Peyer's patch (tissue), 4 donors: ENCODE measurements at regions not wholly inside any gene's neighbourhood (a gene's known extent, or its start where the extent isn't known, plus 50 kb on each side); places are given as distances from the start of the nearest gene placed in this dataset.

Experiments
- DNase-seq, 3 donors: peaks; one replicate each; pipeline ENCODE4 v3.0.0-alpha.2; 2017 to 2019
- H3K27ac ChIP-seq, 4 donors: fragments of 200-600 bp; sonication (generic); one replicate each; pipeline ENCODE4 v1.5.1; 2016 to 2019
- H3K27me3 ChIP-seq, 2 donors: fragments of 200-600 bp; sonication (generic); one replicate each; pipeline ENCODE4 v1.5.1; 2019
- H3K36me3 ChIP-seq, 3 donors: fragments of 200-600 bp; sonication (generic); one replicate each; pipeline ENCODE4 v1.5.1; 2016 to 2019
- H3K4me1 ChIP-seq, 4 donors: fragments of 200-600 bp; sonication (generic); one replicate each; pipeline ENCODE4 v1.5.1; 2016 to 2019
- H3K4me3 ChIP-seq, 4 donors: fragments of 200-600 bp; sonication (generic); 1 replicate in 3 of 4; 2 replicates in 1 of 4; pipeline ENCODE4 v1.5.1; 2016 to 2019; ENCODE audit warnings: mild to moderate bottlenecking in 1 of 4
- H3K9me3 ChIP-seq, 4 donors: fragments of 200-600 bp; sonication (generic); one replicate each; pipeline ENCODE4 v1.5.1; 2016 to 2019; ENCODE audit warnings: mild to moderate bottlenecking in 1 of 4
- POLR2A ChIP-seq, 2 donors: fragments of 450-650 bp; IDR thresholded peaks; one replicate each; pipeline ENCODE4 v1.5.1; 2017; ENCODE audit warnings: antibody characterized with exemption in 2 of 2, mild to moderate bottlenecking in 2 of 2, moderate library complexity in 2 of 2
- TF ChIP-seq, protein P1 (sequence below), 6 experiments: fragments of 450-650 bp in 4 of 6; fragments of 200-600 bp in 2 of 6; sonication (generic) in 1 of 6; IDR thresholded peaks; one replicate each; pipeline ENCODE4 v1.5.1; 2017 to 2019; ENCODE audit warnings: antibody characterized with exemption in 6 of 6, mild to moderate bottlenecking in 3 of 6, moderate library complexity in 1 of 6

- H3K36me3 ChIP-seq, result no peaks in the 10 kb centered on the region
- no peak overlapping the region for H3K27ac ChIP-seq
- H3K27me3 ChIP-seq, result no peaks in the 10 kb centered on the region
- TF ChIP-seq, protein P1, sequence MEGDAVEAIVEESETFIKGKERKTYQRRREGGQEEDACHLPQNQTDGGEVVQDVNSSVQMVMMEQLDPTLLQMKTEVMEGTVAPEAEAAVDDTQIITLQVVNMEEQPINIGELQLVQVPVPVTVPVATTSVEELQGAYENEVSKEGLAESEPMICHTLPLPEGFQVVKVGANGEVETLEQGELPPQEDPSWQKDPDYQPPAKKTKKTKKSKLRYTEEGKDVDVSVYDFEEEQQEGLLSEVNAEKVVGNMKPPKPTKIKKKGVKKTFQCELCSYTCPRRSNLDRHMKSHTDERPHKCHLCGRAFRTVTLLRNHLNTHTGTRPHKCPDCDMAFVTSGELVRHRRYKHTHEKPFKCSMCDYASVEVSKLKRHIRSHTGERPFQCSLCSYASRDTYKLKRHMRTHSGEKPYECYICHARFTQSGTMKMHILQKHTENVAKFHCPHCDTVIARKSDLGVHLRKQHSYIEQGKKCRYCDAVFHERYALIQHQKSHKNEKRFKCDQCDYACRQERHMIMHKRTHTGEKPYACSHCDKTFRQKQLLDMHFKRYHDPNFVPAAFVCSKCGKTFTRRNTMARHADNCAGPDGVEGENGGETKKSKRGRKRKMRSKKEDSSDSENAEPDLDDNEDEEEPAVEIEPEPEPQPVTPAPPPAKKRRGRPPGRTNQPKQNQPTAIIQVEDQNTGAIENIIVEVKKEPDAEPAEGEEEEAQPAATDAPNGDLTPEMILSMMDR (IDR thresholded peaks at IDR 0.05), result no peak
- no peak for TF ChIP-seq POLR2A (IDR thresholded peaks at IDR 0.05)
- no peaks in the 10 kb centered on the region for H3K4me1 ChIP-seq
- no peaks in the 10 kb centered on the region for H3K9me3 ChIP-seq
- DNase-seq, result no peak
- H3K4me3 ChIP-seq, result no peak overlapping the region
Measured at GRCh38 chr6:14848019-14848418, 397.9 kb upstream of the JARID2 start.

DNA sequence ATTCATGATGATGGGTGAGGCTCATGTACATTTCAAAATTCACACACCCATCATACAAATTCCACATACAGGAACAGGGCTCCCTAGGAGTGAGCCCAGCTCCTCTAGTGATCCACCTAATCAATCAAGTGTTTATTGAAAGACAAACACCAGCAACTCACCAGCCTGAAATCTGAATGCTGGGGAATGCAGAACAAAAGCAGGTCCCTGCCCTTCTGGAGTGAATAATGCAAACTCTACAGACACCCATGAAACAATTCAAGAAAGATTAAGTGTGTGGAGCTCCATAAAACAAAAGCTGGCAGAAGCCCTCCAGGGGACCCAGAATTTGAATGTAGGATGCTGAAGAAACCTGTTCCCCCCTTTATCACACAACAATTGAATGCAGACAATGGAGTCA is 396.7 kb upstream of the JARID2 start:
- Histone ChIP-seq H3K4me3 (no peak overlapping the region), H3K9me3 (no peaks in the 10 kb centered on the region), H3K36me3 (no peaks in the 10 kb centered on the region), H3K4me1 (no peaks in the 10 kb centered on the region), H3K27me3 (no peaks in the 10 kb centered on the region), H3K27ac (no peak overlapping the region)
- no peak for DNase-seq
- TF ChIP-seq, protein P1 (IDR thresholded peaks at IDR 0.05), result no peak
- TF ChIP-seq POLR2A (IDR thresholded peaks at IDR 0.05), result no peak

DNA sequence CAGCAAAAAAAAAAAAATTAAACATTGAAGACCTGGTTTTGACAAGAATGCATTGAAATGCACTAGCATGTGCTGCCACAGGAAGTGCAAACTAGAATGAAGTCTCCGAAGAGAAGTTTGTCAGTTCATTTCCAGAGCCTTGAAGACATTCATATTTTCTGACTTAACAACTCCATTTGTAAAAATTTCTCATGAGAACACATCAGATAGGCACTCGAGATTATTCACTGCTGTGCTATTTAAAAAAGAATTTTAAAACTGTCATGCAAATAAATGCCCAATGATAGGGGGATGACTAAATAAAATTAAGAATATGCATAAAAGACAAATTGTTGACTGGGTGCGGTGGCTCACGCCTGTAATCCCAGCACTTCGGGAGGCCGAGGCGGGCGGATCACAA is 394.6 kb upstream of the JARID2 start:
- Histone ChIP-seq H3K27me3 (no peaks in the 10 kb centered on the region), H3K4me3 (no peak overlapping the region), H3K4me1 (no peaks in the 10 kb centered on the region), H3K36me3 (no peaks in the 10 kb centered on the region), H3K27ac (no peak overlapping the region), H3K9me3 (no peaks in the 10 kb centered on the region)
- no peak for TF ChIP-seq POLR2A (IDR thresholded peaks at IDR 0.05)
- TF ChIP-seq, protein P1 (IDR thresholded peaks at IDR 0.05), result no peak
- no peak for DNase-seq

GRCh38 chr6:14852375-14852774 is 393.5 kb upstream of the JARID2 start:
- H3K27ac ChIP-seq, result no peak overlapping the region
- no peak for DNase-seq
- no peaks in the 10 kb centered on the region for H3K9me3 ChIP-seq
- TF ChIP-seq, protein P1 (IDR thresholded peaks at IDR 0.05), result no peak
- no peak for TF ChIP-seq POLR2A (IDR thresholded peaks at IDR 0.05)
- H3K4me3 ChIP-seq, result no peak overlapping the region
- no peaks in the 10 kb centered on the region for H3K27me3 ChIP-seq
- H3K36me3 ChIP-seq, result no peaks in the 10 kb centered on the region
- H3K4me1 ChIP-seq, result peaks cover 0 to 3% (median 0%) of the 10 kb centered on the region in 4 donors

- Histone ChIP-seq H3K36me3 (no peaks in the 10 kb centered on the region), H3K27me3 (no peaks in the 10 kb centered on the region), H3K27ac (no peak overlapping the region), H3K4me1 (peaks cover 0 to 4% (median 0%) of the 10 kb centered on the region in 4 donors), H3K4me3 (no peak overlapping the region), H3K9me3 (no peaks in the 10 kb centered on the region)
- TF ChIP-seq, protein P1 (IDR thresholded peaks at IDR 0.05), result no peak
- TF ChIP-seq POLR2A (IDR thresholded peaks at IDR 0.05), result no peak
- DNase-seq, result no peak
Measured at GRCh38 chr6:14856177-14856576, 389.7 kb upstream of the JARID2 start.

DNA sequence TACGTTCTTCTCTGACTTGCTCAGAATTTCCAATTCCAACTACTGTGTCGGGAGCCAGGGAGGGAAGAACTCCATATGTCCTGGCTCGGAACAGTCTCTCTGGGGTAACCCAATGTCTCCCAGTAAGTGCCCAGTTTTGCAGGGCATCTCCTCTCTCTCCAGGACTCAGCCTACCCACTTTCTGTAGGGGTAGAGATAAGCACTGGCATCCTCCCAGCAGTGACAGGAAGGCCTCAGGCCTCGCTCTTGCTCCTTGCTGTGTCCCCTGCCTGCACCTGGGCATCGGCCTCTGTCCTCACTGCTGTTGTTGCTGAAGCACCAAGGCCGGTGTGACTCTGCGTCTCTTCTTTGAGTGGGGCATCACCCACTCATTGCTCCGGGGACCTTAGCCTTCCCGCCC is 388.9 kb upstream of the JARID2 start:
- DNase-seq, result no peak
- no peak for TF ChIP-seq POLR2A (IDR thresholded peaks at IDR 0.05)
- TF ChIP-seq, protein P1 (IDR thresholded peaks at IDR 0.05), result no peak
- H3K4me1 ChIP-seq, result peaks cover 0 to 4% (median 0%) of the 10 kb centered on the region in 4 donors
- no peak overlapping the region for H3K27ac ChIP-seq
- peak overlapping the region in 1 of 4 donors; percentile 21 for H3K4me3 ChIP-seq
- H3K36me3 ChIP-seq, result no peaks in the 10 kb centered on the region
- no peaks in the 10 kb centered on the region for H3K27me3 ChIP-seq
- H3K9me3 ChIP-seq, result no peaks in the 10 kb centered on the region
